HEK293 (cell line): ENCODE measurements at regions not wholly inside any gene's neighbourhood (a gene's known extent, or its start where the extent isn't known, plus 50 kb on each side); places are given as distances from the start of the nearest gene placed in this dataset.

Source experiments
- CTCF ChIA-PET: fragments of 350-600 bp; formaldehyde crosslinking; extraction: SDS; loops from one replicate; lab custom pipeline; 2021; ENCODE audit warnings: antibody characterized with exemption; lab: Yijun Ruan, JAX
- POLR2A ChIA-PET: fragments of 300-600 bp; formaldehyde crosslinking; extraction: SDS; loops from one replicate; lab custom pipeline; 2020; ENCODE audit warnings: antibody characterized with exemption, inconsistent platforms; lab: Yijun Ruan, JAX
- H3K27ac ChIP-seq: fragments of 200-500 bp; sonication (Bioruptor generic); 2 replicates; pipeline ENCODE4 v1.5.1; 2014; ENCODE audit warnings: low read depth, low read length, control low read depth, inconsistent platforms; ENCODE audit errors: extremely low read depth
- H3K36me3 ChIP-seq, 2 experiments: fragments of 200-500 bp in 1 of 2; sonication (Bioruptor generic) in 1 of 2; 1 replicate in 1 of 2; 2 replicates in 1 of 2; pipeline ENCODE4 v1.5.1; 2014 to 2017; ENCODE audit warnings: inconsistent platforms in 2 of 2, low read length in 2 of 2; ENCODE audit not compliant: control insufficient read depth in 2 of 2, insufficient read depth in 1 of 2
- H3K4me1 ChIP-seq: fragments of 200-500 bp; sonication (Bioruptor generic); 2 replicates; pipeline ENCODE4 v1.5.1; 2014; ENCODE audit warnings: mild to moderate bottlenecking, low read length, inconsistent platforms; ENCODE audit not compliant: control insufficient read depth, insufficient read depth
- H3K4me3 ChIP-seq: 2 replicates; pipeline ENCODE4 v1.5.1; 2011; ENCODE audit warnings: low read depth, mild to moderate bottlenecking, control low read depth, low read length, moderate library complexity
- H3K9me3 ChIP-seq: fragments of 200-500 bp; sonication (Bioruptor generic); 2 replicates; pipeline ENCODE4 v1.5.1; 2014; ENCODE audit warnings: low read depth, low read length, inconsistent platforms; ENCODE audit not compliant: control insufficient read depth, insufficient read depth
- INSM2 ChIP-seq: fragments of 450-650 bp; formaldehyde crosslinking; IDR thresholded peaks from 2 replicates; pipeline ENCODE4 v1.5.1; 2016; ENCODE audit warnings: missing biosample characterization, missing genetic modification characterization
- KLF17 ChIP-seq: fragments of 450-650 bp; formaldehyde crosslinking; IDR thresholded peaks from 2 replicates; pipeline ENCODE4 v1.5.1; 2016; ENCODE audit warnings: missing biosample characterization, missing genetic modification characterization
- ZNF146 ChIP-seq: fragments of 450-650 bp; formaldehyde crosslinking; IDR thresholded peaks from 2 replicates; pipeline ENCODE4 v1.5.1; 2016; ENCODE audit warnings: missing biosample characterization, missing genetic modification characterization
- ZNF148 ChIP-seq: fragments of 450-650 bp; formaldehyde crosslinking; IDR thresholded peaks from 2 replicates; pipeline ENCODE4 v1.5.0; 2017; ENCODE audit warnings: missing biosample characterization, missing genetic modification characterization, borderline replicate concordance
- ZNF19 ChIP-seq: fragments of 450-650 bp; formaldehyde crosslinking; IDR thresholded peaks from 2 replicates; pipeline ENCODE4; 2016; ENCODE audit warnings: missing biosample characterization, missing genetic modification characterization, low read depth
- ZNF26 ChIP-seq: fragments of 450-650 bp; formaldehyde crosslinking; IDR thresholded peaks from 2 replicates; pipeline ENCODE4 v1.5.1; 2016; ENCODE audit warnings: missing biosample characterization, missing genetic modification characterization
- ZNF510 ChIP-seq: fragments of 450-650 bp; formaldehyde crosslinking; IDR thresholded peaks from 2 replicates; pipeline ENCODE4 v1.5.1; 2018; ENCODE audit warnings: mild to moderate bottlenecking, missing genetic modification characterization, missing biosample characterization; ENCODE audit not compliant: insufficient replicate concordance
- ZNF670 ChIP-seq: fragments of 450-650 bp; formaldehyde crosslinking; IDR thresholded peaks from 2 replicates; pipeline ENCODE4 v1.5.1; 2016; ENCODE audit warnings: missing biosample characterization, missing genetic modification characterization, low read depth
- ZNF707 ChIP-seq: fragments of 450-650 bp; formaldehyde crosslinking; IDR thresholded peaks from 2 replicates; pipeline ENCODE4 v1.5.1; 2016; ENCODE audit warnings: missing biosample characterization, missing genetic modification characterization
- ZNF843 ChIP-seq: fragments of 450-650 bp; formaldehyde crosslinking; IDR thresholded peaks from 2 replicates; pipeline ENCODE4 v1.5.1; 2016; ENCODE audit warnings: missing biosample characterization, missing genetic modification characterization
- TF ChIP-seq, protein P1 (sequence below): fragments of 450-650 bp; formaldehyde crosslinking; IDR thresholded peaks from 2 replicates; pipeline ENCODE4 v1.5.1; 2017; ENCODE audit warnings: missing biosample characterization, missing genetic modification characterization
- TF ChIP-seq, protein P2 (sequence below): fragments of 450-650 bp; formaldehyde crosslinking; conservative IDR thresholded peaks from 2 replicates; pipeline ENCODE4 v1.5.1; 2016; ENCODE audit warnings: low read depth, missing biosample characterization, missing genetic modification characterization
- TF ChIP-seq, protein P3 (sequence below): fragments of 450-650 bp; formaldehyde crosslinking; IDR thresholded peaks from 2 replicates; pipeline ENCODE4 v1.5.1; 2016; ENCODE audit warnings: missing biosample characterization, missing genetic modification characterization

DNA sequence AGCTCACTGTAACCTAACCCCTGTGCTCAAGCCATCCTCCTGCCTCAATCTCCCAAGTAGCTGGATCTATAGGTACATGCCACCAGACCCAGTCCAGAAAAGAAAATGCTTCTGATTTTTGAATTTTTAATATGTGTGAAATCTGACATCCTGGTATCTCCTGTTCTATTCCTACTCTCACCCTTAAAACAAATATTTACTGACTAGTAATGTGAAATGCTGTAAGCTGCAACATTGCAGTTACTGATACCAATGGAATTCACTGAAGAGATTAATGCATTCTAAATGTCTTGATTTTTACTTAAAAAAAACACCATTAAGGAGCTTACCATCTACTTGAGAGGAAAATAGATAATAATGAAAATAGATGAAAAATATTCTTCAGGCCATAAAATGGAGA, 162.7 kb upstream of the TSLP start:
- Histone ChIP-seq H3K4me1 (no peaks in the 10 kb centered on the region), H3K4me3 (no peak overlapping the region), H3K27ac (no peak overlapping the region), H3K9me3 (no peaks in the 10 kb centered on the region), H3K36me3 (no peaks in the 10 kb centered on the region)
- TF ChIP-seq INSM2: no peak
- TF ChIP-seq ZNF843: no peak
- TF ChIP-seq ZNF670: no peak
- TF ChIP-seq, protein P1, sequence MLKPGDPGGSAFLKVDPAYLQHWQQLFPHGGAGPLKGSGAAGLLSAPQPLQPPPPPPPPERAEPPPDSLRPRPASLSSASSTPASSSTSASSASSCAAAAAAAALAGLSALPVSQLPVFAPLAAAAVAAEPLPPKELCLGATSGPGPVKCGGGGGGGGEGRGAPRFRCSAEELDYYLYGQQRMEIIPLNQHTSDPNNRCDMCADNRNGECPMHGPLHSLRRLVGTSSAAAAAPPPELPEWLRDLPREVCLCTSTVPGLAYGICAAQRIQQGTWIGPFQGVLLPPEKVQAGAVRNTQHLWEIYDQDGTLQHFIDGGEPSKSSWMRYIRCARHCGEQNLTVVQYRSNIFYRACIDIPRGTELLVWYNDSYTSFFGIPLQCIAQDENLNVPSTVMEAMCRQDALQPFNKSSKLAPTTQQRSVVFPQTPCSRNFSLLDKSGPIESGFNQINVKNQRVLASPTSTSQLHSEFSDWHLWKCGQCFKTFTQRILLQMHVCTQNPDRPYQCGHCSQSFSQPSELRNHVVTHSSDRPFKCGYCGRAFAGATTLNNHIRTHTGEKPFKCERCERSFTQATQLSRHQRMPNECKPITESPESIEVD (tag by site-specific recombination): no peak
- TF ChIP-seq ZNF510 (tag by site-specific recombination): no peak
- no peak for TF ChIP-seq ZNF148 (tag by site-specific recombination)
- ChIA-PET CTCF (no interaction called here), POLR2A (no interaction called here)

DNA sequence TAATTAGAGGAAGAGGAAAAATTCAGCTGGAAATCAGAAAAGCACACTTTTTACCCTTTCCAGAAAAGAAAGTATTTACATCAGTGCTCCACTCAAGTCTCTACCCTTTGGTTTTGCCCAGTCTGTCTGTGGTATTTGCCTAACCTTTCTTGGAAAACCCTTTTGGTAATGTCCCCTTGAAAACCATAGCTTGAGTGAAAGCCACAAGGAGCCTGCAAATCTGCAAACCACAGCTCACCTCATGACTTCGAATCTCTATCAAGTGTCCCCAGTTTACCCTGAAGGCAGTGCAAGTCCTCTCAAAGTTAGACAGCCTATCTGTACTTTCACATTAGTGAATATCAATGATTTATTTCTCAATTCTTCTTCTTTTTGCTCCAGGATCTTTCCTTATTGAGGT, 162.1 kb upstream of the TSLP start:
- POLR2A ChIA-PET: no interaction called here
- H3K36me3 ChIP-seq: no peaks in the 10 kb centered on the region
- CTCF ChIA-PET: interaction anchor here (0.6 kb wide), 1 partner anchor 193 kb away, joined by 3 read pairs; no protein-coding TSS in a partner anchor
- H3K27ac ChIP-seq: no peak overlapping the region
- no peaks in the 10 kb centered on the region for H3K4me1 ChIP-seq
- H3K9me3 ChIP-seq: no peaks in the 10 kb centered on the region
- no peak overlapping the region for H3K4me3 ChIP-seq
- TF ChIP-seq, protein P2, sequence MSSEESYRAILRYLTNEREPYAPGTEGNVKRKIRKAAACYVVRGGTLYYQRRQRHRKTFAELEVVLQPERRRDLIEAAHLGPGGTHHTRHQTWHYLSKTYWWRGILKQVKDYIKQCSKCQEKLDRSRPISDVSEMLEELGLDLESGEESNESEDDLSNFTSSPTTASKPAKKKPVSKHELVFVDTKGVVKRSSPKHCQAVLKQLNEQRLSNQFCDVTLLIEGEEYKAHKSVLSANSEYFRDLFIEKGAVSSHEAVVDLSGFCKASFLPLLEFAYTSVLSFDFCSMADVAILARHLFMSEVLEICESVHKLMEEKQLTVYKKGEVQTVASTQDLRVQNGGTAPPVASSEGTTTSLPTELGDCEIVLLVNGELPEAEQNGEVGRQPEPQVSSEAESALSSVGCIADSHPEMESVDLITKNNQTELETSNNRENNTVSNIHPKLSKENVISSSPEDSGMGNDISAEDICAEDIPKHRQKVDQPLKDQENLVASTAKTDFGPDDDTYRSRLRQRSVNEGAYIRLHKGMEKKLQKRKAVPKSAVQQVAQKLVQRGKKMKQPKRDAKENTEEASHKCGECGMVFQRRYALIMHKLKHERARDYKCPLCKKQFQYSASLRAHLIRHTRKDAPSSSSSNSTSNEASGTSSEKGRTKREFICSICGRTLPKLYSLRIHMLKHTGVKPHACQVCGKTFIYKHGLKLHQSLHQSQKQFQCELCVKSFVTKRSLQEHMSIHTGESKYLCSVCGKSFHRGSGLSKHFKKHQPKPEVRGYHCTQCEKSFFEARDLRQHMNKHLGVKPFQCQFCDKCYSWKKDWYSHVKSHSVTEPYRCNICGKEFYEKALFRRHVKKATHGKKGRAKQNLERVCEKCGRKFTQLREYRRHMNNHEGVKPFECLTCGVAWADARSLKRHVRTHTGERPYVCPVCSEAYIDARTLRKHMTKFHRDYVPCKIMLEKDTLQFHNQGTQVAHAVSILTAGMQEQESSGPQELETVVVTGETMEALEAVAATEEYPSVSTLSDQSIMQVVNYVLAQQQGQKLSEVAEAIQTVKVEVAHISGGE (tag by site-specific recombination): no peak
- TF ChIP-seq KLF17 (tag by site-specific recombination) (no peak), ZNF26 (tag by site-specific recombination) (no peak), ZNF19 (tag by site-specific recombination) (no peak), ZNF146 (tag by site-specific recombination) (no peak), ZNF707 (tag by site-specific recombination) (no peak)
- TF ChIP-seq, protein P3, sequence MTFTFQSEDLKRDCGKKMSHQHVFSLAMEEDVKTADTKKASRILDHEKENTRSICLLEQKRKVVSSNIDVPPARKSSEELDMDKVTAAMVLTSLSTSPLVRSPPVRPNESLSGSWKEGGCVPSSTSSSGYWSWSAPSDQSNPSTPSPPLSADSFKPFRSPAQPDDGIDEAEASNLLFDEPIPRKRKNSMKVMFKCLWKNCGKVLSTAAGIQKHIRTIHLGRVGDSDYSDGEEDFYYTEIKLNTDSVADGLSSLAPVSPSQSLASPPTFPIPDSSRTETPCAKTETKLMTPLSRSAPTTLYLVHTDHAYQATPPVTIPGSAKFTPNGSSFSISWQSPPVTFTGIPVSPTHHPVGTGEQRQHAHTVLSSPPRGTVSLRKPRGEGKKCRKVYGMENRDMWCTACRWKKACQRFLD (tag by site-specific recombination): no peak
